ENCODE measurements at regions not wholly inside any gene's neighbourhood (a gene's known extent, or its start where the extent isn't known, plus 50 kb on each side); places are given as distances from the start of the nearest gene placed in this dataset.

GRCh38 chr7:84684836-84685480, 490.4 kb upstream of the SEMA3A start:
- H3K9ac ChIP-seq (ENCODE audit: low read depth, low read length, poor library complexity, severe bottlenecking): no peak overlapping the region
- no peaks in the 10 kb centered on the region for H3K79me2 ChIP-seq (ENCODE audit: insufficient read depth, low read length)
- H3F3A ChIP-seq (ENCODE audit: low read depth): no peaks in the 10 kb centered on the region
- H3K4me3 ChIP-seq (ENCODE audit: low read length, poor library complexity, severe bottlenecking): no peak overlapping the region
- H3K4me2 ChIP-seq (ENCODE audit: low read depth, low read length, poor library complexity, severe bottlenecking): no peak overlapping the region
- H2AFZ ChIP-seq (ENCODE audit: low read length): no peak overlapping the region
- H3K9me2 ChIP-seq (replicated peaks; ENCODE audit: low read depth, low read length): no peaks in the 10 kb centered on the region
- no peaks in the 10 kb centered on the region for H3K4me1 ChIP-seq (ENCODE audit: insufficient read depth, low read length, poor library complexity, severe bottlenecking)
- no peaks in the 10 kb centered on the region for H3K27me3 ChIP-seq (ENCODE audit: insufficient read depth, low read length, poor library complexity, severe bottlenecking)
- TF ChIP-seq EZH2phosphoT487 (IDR thresholded peaks at IDR 0.05; ENCODE audit: borderline replicate concordance) (no peak), CTCF (conservative IDR thresholded peaks at IDR 0.05; ENCODE audit: low read length) (no peak)
- H3K36me3 ChIP-seq (ENCODE audit: insufficient read depth, low read length): no peaks in the 10 kb centered on the region
- no peaks in the 10 kb centered on the region for H4K20me1 ChIP-seq (ENCODE audit: insufficient read depth, low read length, poor library complexity, severe bottlenecking)
- no peaks in the 10 kb centered on the region for H3K9me3 ChIP-seq (ENCODE audit: insufficient read depth, low read depth, low read length)

- Histone ChIP-seq H3K4me1 (ENCODE audit: insufficient read depth, low read length, poor library complexity, severe bottlenecking) (no peaks in the 10 kb centered on the region), H3K36me3 (ENCODE audit: insufficient read depth, low read length) (no peaks in the 10 kb centered on the region), H3F3A (ENCODE audit: low read depth) (no peaks in the 10 kb centered on the region), H3K79me2 (ENCODE audit: insufficient read depth, low read length) (no peaks in the 10 kb centered on the region), H3K9me3 (ENCODE audit: insufficient read depth, low read depth, low read length) (no peaks in the 10 kb centered on the region), H3K9me2 (replicated peaks; ENCODE audit: low read depth, low read length) (no peaks in the 10 kb centered on the region), H3K9ac (ENCODE audit: low read depth, low read length, poor library complexity, severe bottlenecking) (no peak overlapping the region), H4K20me1 (ENCODE audit: insufficient read depth, low read length, poor library complexity, severe bottlenecking) (no peaks in the 10 kb centered on the region), H3K27me3 (ENCODE audit: insufficient read depth, low read length, poor library complexity, severe bottlenecking) (no peaks in the 10 kb centered on the region), H3K4me2 (ENCODE audit: low read depth, low read length, poor library complexity, severe bottlenecking) (no peak overlapping the region), H3K4me3 (ENCODE audit: low read length, poor library complexity, severe bottlenecking) (no peak overlapping the region), H2AFZ (ENCODE audit: low read length) (no peak overlapping the region)
- TF ChIP-seq CTCF (conservative IDR thresholded peaks at IDR 0.05; ENCODE audit: low read length) (no peak), EZH2phosphoT487 (IDR thresholded peaks at IDR 0.05; ENCODE audit: borderline replicate concordance) (no peak)
Measured at GRCh38 chr7:84682543-84682942, 488.0 kb upstream of the SEMA3A start.

GRCh38 chr7:84678841-84679240, 484.3 kb upstream of the SEMA3A start:
- Histone ChIP-seq H2AFZ (ENCODE audit: low read length) (no peak overlapping the region), H3K9ac (ENCODE audit: low read depth, low read length, poor library complexity, severe bottlenecking) (no peak overlapping the region), H3K36me3 (ENCODE audit: insufficient read depth, low read length) (no peaks in the 10 kb centered on the region), H3K27me3 (ENCODE audit: insufficient read depth, low read length, poor library complexity, severe bottlenecking) (no peaks in the 10 kb centered on the region), H3K79me2 (ENCODE audit: insufficient read depth, low read length) (no peaks in the 10 kb centered on the region), H4K20me1 (ENCODE audit: insufficient read depth, low read length, poor library complexity, severe bottlenecking) (no peaks in the 10 kb centered on the region), H3K9me3 (ENCODE audit: insufficient read depth, low read depth, low read length) (no peaks in the 10 kb centered on the region), H3K9me2 (replicated peaks; ENCODE audit: low read depth, low read length) (no peaks in the 10 kb centered on the region), H3K4me2 (ENCODE audit: low read depth, low read length, poor library complexity, severe bottlenecking) (no peak overlapping the region), H3F3A (ENCODE audit: low read depth) (no peaks in the 10 kb centered on the region), H3K4me3 (ENCODE audit: low read length, poor library complexity, severe bottlenecking) (no peak overlapping the region), H3K4me1 (ENCODE audit: insufficient read depth, low read length, poor library complexity, severe bottlenecking) (no peaks in the 10 kb centered on the region)
- TF ChIP-seq CTCF (conservative IDR thresholded peaks at IDR 0.05; ENCODE audit: low read length): no peak
- no peak for TF ChIP-seq EZH2phosphoT487 (IDR thresholded peaks at IDR 0.05; ENCODE audit: borderline replicate concordance)

Measured in Loucy (cell line).